ENCODE measurements at regions not wholly inside any gene's neighbourhood (a gene's known extent, or its start where the extent isn't known, plus 50 kb on each side); places are given as distances from the start of the nearest gene placed in this dataset.
"Not testable (repeated sequence)": the region's sequence is repeated elsewhere in the genome, so short reads cannot be mapped to it uniquely, and the experiment has no call there.

DNA sequence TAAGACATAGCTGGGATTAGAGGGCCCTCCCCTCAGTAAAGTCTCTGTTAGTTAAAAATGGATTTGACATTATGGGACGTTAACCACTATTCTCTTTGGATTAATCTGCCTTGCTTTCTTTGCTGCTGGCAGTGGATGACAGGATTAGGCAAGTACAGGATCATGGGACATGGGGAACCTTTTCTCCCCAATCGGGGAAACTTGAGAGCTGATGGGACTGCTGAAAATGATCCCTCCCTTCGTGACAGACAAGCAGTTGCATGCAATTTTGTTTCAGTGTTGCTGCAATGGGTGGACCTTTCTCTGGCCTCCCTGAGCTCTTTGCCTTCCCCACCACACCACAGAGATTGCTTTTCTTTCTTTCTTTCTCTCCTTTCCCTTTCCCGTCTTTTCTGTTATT lies 120.2 kb upstream of the BANK1 start:
- no peak for DNase-seq (ENCODE audit: low read depth)

DNA sequence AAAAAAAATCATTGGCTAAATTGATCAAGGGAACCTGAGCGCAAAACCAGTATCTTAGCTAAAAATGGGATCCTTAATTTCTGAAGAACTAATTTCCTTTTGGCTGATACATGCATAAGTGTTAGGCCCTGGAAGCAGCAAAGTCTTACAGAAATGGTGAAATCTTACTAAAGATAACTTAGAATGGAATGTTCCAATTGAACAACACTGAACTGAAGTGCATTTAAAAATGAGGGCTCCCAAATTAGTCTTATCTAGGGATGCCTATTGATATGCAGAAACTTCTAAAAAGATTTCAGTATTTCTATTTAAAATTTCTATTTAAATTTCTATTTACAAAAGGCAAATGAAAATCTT lies 120.7 kb upstream of the BANK1 start:
- DNase-seq (ENCODE audit: low read depth), result no peak

DNA sequence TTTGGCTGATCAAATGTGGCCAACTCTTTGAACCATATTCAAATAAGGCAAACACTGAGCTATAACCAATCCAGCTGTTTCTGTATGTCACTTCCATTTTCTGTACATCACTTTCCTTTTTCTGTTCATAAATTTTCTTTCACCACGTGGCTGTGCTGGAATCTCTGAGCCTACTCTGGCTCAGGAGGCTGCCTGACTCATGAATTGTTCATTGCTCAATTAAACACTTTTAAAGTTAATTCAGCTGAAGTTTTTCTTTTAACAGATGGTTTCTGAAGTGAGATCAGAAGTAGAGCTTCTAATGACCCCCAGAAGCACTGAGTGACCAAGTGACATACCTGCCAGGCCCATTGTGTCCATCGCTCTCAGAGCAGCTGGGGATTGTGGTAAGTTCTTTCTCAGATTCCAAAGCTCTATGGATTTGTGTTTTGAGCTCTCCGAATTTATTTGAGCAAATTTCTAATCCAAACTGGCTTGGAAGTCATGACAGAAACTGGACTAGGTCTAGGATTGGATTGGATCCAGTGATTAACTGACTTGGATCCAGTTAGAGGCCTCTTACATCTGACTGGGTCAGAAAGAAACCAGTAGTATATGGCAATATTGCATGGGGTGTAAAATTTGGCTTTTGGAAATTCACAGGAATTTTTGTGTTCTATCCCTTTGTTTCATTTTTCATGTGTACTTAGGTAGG lies 121.2 kb upstream of the BANK1 start:
- DNase-seq (ENCODE audit: low read depth), result no peak

DNA sequence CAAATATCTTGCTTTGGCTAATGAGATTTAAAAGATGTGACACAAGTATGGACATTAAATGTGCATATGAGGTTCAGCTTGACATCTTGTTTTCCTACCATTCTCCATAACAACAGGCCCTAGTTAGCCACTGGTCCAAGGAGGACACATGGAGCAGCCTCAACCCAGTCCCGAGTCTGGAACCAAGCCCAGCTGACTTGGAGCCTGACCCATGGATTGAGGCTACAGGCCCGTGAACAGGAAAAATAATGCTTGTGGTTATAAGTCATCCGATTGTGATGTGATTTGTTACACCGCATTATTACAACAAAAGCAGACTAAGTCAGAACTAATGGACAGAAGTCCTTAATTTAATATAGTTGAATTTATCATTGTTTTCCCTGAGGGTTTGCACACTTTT lies 123.2 kb upstream of the BANK1 start:
- DNase-seq (ENCODE audit: low read depth), result no peak

DNA sequence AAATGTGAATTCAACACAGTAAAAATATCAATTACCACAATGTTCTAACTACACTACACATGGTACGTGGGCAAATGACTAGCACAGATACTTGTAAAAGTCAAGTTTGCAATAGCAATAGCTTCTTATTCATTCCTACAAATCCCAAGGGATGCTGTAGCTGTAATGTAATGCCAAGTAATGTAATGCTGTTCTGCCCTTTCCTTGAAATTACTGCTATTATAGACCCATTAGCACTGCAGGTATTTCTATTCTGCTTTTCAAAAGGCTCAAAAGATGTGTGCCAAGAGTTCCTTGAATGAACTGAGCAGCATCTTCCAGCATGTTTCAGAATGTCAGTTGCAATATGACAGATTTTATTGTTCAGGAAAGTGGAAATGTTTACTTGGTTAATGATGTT lies 129.9 kb upstream of the BANK1 start:
- DNase-seq (ENCODE audit: low read depth), result no peak

DNA sequence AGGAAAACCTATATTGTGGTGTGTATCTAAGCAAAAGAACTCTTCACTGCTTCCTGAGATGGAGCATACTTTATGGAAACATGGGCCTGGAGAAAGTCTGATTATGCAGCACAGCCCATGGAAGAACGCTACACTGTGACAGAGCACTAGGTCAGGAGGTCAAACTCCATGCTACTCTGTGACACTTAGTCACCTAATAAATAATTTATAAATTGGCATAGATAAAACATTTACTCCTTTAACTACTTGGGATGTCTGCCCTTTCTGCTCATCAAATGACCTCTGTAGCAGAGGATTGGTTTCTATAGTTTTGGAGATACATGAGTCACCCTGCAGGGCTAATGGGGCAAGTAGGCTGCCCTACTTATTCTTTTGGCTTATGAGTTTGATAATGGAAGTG lies 134.7 kb upstream of the BANK1 start:
- no peak for DNase-seq (ENCODE audit: low read depth)

DNA sequence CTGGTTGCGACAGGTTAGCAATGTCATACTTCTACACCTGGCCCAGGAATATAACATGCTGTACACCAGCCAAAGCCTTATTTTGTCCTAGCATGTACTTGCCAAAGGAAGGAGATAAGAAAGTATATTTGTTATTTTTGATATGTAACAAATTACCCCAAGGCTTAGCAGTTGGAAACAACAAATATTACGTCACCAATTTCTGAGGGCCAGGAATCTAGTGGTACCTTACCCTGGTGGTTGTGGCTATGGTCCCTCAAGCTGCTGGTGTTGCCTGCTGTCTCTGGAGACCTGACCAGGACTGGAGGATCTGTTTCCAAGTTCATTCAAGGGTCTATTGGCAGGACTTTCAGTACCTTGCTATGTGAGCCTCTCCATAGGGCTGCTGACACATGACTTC lies 135.5 kb upstream of the BANK1 start:
- no peak for DNase-seq (ENCODE audit: low read depth)

DNA sequence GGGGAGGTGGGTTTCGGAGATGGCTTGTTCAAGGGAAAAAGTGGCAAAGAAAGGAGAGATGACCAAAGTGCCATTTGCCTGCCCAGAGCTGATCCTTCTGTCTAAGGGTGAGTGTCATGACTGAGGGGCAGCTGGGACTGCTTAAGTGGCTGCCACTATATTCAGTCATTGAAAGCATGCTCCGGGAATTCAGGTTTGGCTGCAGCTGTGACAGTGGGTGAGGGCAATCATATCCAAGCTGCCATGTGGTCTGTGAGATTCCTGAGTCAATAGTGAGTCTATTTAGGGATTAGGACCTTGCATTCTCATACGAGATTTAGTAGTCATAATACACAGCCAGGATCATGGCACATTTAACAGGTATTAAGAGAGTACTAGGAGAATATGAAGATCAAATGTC lies 138.8 kb upstream of the BANK1 start:
- no peak for DNase-seq (ENCODE audit: low read depth)

DNA sequence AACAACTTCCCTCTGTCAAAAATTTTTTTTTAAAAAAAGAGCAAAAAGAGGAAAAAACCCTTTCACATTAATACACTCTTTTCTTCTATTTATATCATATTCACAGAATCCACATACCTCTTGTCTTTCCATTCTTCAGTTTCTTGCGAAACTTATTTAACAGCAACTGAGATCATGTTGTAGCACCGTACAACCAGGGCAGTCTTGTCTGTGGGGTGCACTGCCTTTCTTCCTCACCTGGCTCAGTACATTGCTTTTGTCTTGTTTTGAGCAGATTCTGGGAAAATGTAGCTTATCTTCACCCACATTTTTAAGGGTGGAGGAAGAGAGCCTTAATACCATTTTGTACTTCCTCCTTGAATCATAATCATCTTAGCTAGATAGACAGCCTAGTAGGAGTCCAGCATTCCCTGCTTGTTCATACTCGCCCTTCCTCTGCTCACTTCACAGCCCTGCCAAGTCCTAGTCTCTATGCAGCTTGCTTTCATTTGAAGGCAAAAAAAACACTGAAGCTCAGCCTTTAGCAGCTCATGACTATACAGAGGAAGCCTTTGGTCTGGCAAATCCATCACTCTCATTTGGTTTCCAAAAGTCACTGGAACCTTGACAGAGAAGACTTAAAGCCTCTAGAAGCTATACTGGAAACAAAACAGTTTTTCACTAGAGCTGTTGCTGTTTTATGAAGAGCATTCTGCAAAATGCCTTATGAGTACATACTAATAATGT lies 140.6 kb upstream of the BANK1 start:
- DNase-seq (ENCODE audit: low read depth), result no peak

DNA sequence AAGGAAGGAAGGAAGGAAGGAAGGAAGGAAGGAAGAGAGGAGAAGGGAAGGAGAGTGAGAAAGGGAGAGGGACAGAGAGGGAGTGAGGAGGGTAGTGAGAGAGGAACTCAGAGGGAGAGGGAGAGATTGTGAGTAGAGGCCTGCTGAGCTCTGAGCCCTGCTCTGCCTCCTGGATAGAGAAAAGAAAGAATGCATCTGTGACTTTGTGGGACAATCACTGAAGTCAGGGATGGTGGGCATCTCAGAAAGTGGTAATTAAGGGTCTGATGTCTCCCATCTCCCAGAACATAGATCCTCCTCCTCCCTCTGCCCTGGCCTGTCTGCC lies 142.9 kb upstream of the BANK1 start:
- DNase-seq (ENCODE audit: low read depth), result no peak

DNA sequence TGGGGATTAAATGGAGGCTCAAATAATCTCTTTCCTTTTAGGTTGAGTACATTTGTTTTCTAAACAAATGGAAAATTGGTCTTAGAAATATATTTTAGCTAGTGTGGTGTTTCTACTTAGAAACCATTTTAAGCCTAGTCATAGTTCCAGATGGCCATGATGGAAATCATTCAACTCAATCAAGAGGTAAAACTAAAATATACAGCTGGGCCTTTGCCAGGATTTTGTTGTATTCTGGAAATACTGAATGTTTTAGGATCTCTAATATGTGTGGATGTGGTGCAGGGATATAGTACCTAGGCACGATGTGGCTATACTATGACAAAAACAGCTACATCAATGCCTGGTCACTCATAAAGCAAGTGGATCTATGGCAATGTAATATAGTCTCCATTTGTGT lies 146.0 kb upstream of the BANK1 start:
- no peak for DNase-seq (ENCODE audit: low read depth)

DNA sequence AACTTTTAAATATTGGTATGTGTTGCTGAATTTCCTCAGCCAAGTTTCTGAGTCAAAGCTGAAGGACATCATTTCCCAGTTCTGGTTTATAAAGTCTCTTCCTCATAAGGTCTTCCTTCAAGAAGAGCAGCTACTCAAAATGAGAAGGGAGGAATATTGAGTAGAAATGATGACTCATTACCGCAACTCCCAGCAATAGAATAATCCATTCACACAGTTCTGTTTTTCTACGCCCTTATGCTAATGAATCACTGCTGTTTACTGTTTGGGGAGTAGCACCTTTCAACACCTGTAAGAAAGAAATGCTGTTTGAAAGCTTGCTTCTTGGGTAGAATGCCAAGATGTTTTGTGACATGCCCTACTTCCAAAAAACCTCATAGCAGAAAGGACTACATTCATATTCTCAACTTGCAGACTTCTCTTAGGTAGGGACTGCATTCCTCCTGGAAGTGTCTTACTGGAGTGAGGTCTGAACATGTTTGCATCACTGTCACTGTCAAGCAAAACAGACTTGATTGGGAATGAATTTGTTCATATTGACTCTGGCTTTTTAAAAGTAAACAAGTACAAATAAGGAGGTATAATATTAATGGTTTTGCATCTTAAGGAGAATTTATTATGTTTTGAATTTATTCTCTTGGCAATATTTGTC lies 147.2 kb upstream of the BANK1 start:
- DNase-seq (ENCODE audit: low read depth), result no peak

DNA sequence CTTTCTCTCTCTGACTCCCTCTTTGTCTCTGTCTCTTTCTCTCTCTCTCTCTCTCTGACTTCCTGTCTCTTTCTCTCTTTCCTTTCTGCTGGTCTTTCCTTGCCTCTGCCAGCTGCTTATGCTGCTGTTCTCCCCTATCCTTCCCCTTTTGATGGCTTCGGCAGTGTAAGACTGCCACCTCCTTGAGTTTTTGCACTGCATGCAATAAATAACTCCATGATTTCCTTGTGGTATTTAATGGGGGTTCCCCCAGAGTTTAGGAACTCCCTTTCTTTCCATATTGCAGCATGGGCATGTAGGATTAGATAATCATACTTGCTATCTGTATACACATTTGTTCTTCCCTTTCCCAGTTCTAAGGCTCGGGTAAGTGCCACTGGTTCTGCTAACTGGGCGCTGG lies 157.8 kb upstream of the BANK1 start:
- not testable (repeated sequence) for DNase-seq (ENCODE audit: low read depth)

DNA sequence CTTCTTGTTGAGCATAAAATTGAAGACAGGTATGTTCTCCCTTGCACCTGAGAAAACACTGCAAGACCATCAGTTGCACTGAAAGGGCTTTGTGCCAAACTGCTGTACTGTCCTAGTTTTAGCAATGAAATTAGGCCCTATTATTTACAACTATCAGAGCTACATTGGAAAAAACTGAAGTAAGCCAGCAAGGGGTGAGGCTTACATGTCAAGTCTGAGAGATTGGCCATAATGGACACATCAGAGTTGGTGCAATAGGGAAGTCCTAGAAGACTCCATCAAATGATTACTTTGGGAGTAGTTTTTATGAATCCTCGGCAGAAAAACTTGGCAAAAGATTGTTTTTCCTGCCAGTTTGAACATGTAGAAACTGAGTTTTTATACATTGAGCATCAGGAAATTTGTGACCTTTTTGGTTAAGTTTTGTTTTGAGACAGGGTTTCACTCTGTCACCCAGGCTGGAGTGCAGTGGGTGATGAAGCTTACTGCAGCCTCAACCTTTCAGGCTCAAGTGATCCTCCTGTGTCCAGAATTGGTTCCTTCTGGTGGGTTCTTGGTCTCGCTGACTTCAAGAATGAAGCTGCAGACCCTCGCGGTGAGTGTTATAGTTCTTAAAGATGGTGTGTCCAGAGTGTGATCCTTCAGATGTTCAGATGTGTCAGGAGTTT lies 160.1 kb upstream of the BANK1 start:
- no peak for DNase-seq (ENCODE audit: low read depth)

DNA sequence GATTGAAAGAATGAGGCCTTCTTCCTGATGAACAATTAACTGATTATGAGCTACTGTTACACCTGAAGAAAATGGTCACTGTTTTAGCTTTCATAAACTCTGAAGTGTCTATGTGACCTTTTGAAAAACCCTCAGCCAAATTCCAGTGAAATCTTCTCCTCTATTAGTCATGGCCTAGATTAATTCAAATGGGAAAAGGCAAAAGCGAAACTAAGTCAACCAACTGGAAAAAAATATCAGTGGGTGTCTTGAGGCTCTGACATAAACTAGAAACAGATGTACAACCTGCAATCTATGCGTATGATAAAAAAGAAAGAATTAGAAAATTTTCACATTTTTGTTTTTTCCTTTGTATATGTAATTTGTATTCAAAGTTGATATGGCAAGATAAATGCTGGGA lies 169.4 kb upstream of the BANK1 start:
- no peak for DNase-seq (ENCODE audit: low read depth)

DNA sequence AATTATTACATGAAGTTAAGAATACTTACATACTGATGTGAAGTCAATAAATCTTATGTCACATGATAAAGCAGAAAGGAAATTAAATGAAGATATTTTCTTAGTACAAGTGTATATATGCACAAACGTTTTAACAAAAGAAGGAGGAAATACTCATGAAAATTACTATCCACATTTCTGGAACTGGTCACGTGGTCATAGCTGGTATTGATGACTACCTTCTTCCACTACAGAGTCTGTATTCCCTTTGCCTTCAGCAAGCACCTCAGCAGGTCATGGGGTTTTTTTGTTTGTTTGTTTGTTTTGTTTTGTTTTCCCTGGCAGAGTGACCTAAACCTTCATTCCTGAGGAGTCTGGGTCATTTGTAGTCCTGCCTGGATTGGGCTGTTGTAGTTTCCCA lies 174.9 kb upstream of the BANK1 start:
- no peak for DNase-seq (ENCODE audit: low read depth)

DNA sequence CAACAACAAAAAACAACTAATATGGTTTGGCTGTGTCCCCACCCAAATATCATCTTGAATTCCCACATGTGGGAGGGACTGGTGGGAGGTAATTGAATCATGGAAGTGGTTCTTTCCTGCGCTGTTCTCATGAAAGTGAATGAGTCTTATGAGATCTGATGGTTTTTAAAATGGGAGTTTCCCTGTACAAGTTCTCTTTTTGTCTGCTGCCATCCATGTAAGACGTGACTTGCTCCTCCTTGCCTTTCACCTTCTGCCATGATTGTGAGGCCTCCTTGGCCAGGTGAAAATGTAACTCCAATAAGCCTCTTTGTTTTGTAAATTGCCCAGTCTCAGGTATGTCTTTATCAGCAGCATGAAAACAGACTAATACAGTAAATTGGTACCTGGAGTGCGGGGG lies 183.5 kb upstream of the BANK1 start:
- not testable (repeated sequence) for DNase-seq (ENCODE audit: low read depth)

DNA sequence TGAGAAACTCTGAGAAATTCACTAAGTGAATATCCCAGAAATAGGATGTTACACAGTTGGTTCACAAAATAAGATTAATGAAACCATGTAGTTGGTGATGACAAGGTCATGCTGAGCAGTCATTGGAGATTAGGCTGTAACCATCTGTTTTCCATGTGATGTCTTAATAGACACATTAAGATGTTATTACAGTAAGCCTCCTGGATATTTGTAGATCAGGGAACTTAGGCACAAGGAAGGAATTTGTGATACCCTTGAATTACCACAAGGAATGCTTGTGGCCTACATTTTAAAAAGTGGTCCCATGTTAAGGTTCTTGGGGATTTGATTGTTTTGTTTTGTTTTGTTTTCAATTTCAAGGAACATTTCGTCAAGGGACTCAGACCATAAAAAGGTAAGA lies 185.6 kb upstream of the BANK1 start:
- no peak for DNase-seq (ENCODE audit: low read depth)

DNA sequence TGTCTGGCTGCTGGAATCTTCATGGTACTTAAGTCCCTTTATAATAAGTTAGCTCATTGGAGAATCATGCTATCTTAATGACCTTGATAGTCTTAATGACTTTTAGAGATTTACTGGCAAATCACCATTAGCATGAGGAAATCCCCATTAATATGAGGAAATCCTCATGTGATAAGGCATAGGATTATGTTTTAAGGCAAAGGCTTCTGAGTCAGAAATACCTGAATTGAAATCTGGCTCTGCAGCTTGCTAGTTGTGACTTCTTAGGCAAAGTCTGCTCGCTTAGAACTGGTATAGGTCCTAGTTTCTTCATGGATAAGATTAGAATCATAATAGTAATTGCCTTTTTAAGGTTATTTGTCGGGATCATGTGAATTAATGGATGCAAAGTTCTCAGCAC lies 190.2 kb upstream of the BANK1 start:
- no peak for DNase-seq (ENCODE audit: low read depth)

DNA sequence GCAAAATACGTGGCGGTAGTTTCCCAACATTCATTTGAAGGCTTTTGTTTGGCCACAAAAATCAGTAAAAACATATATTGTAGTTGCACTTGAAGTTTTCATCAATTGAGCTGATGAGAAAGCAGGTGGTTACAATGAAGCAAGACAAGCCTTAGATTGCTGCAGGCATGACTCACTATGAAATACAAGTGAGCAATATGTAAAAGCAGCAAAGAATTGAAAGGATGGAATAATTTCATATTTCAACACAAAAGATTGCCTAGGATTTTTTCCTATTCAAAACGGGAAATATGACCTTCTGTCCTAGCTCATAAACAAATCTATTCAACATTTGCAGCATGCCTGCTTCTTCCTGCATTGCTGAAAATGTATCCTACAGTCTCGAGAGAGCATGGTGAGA lies 190.9 kb upstream of the BANK1 start:
- no peak for DNase-seq (ENCODE audit: low read depth)

DNA sequence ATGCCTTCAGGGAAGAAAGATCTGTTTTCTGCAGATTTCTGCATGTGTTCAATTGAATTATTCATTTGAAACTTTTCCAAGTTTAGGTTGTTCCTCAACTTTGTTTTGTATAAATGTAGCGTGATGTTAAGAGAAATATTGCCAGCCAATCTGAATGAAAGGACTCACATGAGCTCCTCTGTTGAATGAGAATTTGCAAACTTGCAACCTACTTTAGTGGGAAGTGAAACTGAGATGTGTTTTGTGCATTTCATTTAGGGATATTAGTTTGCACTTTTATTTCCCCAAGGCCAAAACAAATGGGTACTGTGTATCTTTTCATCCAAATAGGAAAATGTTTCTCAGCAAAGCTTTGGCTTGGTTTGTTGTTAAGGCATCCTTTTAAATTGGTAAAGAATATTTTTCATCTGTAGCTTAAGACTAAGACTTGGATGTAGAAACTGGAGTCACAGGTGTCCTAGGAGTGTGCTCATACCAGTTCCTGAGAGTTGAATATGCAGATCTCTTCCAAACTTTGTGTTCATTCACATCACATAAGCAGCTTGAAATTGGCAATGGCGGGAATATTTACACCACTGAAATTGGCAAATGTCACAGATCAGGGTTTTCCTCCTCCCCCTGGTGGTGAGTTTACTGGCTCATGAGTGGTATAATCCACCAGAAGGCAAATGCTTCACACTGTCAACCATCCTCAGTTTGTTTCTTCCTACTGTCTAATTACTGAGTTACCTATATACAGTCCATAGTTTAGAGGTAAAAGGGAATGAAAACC lies 193.6 kb upstream of the BANK1 start:
- DNase-seq (ENCODE audit: low read depth), result peak; percentile 26

DNA sequence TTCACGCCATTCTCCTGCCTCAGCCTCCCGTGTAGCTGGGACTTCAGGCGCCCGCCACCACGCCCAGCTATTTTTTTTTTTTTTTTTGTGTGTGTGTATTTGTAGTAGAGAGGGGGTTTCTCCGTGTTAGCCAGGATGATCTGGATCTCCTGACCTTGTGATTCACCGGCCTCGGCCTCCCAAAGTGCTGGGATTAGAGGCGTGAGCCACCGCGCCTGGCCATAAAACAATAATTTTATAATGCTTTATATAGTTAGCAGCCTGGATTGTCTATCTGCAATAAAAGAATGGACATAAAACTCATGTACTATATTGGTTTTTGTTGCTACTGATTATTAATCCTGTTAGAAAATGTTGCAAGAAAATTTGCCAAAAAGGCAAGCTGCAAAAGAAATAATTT lies 195.9 kb upstream of the BANK1 start:
- DNase-seq (ENCODE audit: low read depth), result no peak

DNA sequence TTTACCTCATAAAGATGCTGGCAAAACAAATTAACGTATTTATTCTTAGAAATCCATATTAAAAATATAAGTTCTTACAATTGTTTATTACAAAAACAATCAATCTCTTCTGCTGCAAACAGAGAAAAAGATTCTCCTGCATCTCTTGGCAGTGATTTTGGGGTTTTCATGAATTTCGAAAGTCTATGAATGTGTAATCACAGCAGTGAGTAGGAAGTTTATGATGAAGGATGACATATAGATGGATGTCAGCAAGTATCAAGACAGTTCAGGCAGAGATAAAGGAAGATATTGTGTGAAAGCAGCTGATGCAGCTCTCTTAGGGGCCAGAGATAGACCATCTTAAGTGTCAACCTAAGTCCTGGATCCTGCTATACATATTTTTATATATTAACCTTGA lies 196.9 kb upstream of the BANK1 start:
- no peak for DNase-seq (ENCODE audit: low read depth)

All from activated T-cell treated with anti-CD3 and anti-CD28 coated beads for 24 hours (primary cell).